ENCODE measurements at regions not wholly inside any gene's neighbourhood (a gene's known extent, or its start where the extent isn't known, plus 50 kb on each side); places are given as distances from the start of the nearest gene placed in this dataset.
"Not testable (repeated sequence)": the region's sequence is repeated elsewhere in the genome, so short reads cannot be mapped to it uniquely, and the experiment has no call there.

GRCh38 chr7:131727189-131727588, 170.8 kb upstream of the PODXL start:
- DNase-seq (ENCODE audit: low read depth in 2 of 2) = no peak

DNA sequence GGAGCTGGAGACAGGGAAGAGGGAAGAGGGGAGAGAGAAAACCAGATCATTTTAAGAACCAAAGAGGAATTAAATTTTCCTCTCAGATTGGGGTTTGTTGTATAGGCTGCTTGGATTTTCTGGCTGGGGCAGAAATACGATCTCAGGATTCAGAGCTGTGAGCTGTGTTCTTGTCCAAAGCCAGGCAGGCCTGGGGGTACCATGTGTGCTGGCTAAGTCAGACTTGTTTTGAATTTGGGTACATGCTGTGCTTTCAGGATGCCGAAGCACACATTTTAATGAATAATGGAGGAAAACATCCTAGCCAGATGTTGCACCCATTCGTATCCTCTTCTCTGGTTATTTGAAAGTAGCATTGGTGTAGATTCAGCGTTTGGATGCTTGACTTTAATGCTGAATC, 170.3 kb upstream of the PODXL start:
- no peak for DNase-seq (ENCODE audit: low read depth in 2 of 2)

DNA sequence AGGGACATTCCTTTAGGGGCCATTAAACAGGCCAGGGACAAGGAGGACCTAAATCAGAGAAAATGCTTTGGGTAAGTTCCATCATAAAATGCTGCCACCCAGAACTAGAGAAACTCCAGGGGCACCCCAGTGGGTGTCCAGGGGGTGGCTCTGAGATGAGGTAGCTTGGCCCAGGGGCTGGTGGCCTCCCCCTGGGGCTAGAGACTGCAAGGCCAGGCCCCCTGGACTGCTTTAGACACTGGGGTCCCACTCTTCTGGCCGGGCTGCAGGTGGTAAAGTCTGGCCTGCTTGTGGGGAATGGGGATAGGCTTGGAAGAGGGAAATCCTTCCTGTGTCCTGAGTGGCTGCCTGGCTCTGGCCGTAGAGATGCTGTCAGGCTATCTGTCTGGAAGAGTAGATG, 169.6 kb upstream of the PODXL start:
- DNase-seq (ENCODE audit: low read depth in 2 of 2) = no peak

GRCh38 chr7:131724776-131725345, 168.4 kb upstream of the PODXL start:
- no peak for DNase-seq (ENCODE audit: low read depth in 2 of 2)

GRCh38 chr7:131723926-131724325, 167.5 kb upstream of the PODXL start:
- DNase-seq (ENCODE audit: low read depth in 2 of 2) = no peak

DNA sequence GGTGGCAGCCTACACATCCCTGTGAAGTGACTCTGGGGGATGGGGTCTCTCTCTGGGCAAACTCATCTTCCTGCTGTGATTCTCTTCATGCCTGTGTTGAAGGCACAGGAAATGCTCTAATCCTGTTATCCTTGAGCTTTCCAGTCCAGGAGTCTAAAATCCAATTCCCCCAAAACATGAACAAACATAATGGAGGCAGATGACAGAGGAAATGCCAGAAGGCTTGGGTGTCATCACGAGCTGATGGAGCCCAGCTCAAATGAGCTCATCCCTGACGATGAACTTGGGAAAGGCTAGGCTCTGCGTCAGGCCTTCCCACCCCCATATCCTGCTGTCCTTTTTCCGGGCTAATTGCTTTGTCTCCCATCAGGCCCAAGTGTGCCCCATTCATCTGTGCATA, 165.9 kb upstream of the PODXL start:
- DNase-seq (ENCODE audit: low read depth in 2 of 2) = no peak

DNA sequence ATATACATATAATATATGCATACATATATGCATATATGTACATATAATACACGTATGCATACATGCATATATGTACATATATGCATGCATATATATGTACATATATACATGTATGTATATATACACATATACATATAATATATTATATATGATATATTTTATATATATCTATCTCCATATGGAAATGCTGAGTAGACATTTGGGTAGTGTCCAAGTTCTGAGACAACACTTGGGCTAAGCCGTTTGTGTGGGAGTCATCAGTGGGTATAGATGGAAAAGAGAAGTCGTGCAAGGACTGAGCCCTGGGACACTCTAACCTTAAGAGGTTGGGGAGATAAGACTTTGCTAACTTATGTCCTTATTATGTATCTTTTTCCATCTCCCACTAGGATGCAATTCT, 165.2 kb upstream of the PODXL start:
- DNase-seq (ENCODE audit: low read depth in 2 of 2) = no peak

DNA sequence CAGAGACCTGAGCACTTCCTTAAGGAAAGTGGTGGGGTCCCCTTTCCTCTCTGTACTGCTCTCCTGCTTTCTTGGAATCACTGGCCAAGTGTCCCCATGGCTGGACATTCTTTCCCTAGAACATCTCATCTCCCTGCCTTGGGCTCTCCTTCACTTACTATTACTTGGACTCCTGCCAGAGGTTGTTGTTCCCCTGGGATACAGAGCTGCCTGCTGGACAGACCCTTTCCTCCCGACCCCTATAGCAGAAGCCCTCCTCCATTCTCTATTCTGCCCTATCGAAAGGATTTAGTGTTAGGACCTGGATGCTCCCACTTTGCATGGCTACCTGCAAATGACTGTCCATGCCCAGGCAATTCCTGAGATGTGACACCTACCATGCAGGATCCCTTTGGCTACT, 164.3 kb upstream of the PODXL start:
- DNase-seq (ENCODE audit: low read depth in 2 of 2) = no peak

- DNase-seq (ENCODE audit: low read depth in 2 of 2) = no peak
Observed at GRCh38 chr7:131717181-131717580, 160.8 kb upstream of the PODXL start.

DNA sequence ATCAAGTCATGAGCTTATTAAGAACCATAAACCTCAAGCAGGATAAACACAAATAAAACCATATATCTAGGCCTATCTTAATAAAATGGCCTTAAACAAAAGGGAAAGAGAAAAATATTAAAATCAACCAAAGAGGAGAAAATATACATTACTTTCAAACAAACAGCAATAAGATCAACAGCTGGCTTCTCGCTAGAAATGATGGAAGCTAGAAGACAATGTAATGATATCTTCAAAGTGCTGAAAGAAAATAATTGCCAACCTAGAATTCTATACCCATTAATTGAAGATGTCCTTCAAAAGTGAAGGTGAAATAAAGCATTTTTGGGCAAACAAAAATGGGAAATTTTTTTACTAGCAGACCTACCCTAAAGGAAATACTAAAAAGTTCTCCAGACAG, 142.9 kb upstream of the PODXL start:
- no peak for DNase-seq (ENCODE audit: low read depth in 2 of 2)

- no peak for DNase-seq (ENCODE audit: low read depth in 2 of 2)
Observed at GRCh38 chr7:131692131-131692960, 135.9 kb upstream of the PODXL start.

GRCh38 chr7:131691454-131692130, 135.2 kb upstream of the PODXL start:
- DNase-seq (ENCODE audit: low read depth in 2 of 2) = no peak

DNA sequence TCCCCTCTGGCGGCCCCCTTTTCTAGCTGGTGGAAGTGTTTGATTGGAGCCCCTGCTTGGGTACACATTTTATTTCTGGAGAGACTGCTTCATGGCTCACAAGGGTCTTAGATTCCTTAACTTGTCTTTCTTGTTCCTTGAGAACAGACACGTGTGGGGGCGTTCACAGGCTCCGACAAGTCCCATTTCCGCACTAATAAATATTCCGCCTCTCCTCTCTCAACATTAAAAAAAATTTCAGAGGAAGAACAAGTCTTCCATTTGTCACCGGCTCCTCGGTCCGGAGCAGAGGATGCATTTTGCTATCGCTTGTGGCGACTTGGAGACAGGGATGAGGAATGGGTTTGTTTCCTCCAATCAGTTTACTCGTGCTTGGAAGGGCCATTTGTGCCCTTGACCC, 134.0 kb upstream of the PODXL start:
- no peak for DNase-seq (ENCODE audit: low read depth in 2 of 2)

DNA sequence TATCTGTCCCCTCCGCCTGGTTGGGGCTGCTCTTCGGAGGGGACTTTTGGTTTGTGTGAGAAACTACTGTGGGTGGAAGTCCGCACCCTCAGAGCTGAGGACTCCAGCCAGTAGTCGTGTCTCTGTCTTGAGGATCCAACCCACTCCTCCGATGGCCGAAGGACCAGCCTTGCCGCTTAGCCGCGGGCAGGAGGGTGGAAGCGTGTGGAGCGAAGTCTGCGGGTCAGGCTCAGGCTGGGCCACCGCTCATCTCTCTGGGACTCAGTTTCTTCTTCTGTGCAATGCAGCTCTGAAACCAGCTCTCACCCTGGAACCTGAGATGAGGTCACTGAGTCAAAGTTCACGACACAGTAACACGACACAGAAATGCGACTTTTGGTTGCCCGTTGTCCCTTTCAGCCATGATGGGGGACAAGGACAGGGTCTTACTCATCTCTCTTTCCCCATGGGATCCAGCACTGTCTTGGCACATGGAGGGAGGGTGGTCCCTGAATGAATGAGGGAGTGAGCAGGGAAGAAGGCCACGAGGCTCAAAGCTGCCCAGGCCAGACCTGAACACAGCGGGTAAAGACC, 133.3 kb upstream of the PODXL start:
- DNase-seq (ENCODE audit: low read depth in 2 of 2) = no peak

DNA sequence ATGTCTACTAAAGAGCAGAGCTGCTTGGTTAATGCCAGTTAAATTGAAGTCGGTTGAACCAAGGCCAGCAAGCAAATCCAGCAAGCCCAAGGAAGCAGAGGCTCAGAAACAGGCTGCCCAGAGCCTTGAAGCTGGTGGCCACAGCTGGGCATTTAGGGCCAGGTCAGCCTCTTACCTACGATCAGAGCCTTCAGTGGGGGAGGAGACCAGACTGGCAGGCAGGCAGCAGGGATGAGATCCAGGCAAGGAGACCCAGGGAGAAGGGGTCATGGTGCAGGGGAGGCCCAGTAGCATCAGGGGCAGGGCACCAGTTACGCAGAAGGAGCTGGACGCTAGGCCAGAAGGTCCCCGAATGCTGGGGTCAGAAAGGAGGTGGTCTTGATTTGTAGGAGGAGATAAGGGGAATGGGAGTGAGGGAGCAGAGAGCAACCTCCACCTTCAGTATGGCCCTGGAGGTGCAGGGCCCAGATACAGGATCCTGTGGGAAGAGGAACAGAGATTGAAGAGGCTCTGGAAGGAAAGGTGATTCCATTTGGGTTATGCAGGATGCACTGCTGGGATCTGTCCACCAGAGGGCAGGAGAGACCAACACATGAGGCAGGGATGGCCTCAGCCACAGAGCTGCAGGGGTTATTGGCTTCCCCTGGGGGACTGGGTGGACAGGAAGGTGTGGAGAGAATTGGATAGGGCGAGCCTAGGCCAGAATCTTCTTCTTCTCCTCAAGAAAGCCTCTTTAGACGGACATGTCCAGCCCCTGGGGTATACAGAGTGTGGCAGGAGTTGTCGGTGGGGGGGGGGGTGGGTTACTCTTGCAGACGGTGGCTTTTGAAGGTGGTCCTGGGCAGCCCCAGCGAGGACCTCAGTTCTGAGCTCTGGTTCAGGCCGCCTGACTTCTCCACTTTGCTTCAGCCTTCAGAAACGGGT, 132.6 kb upstream of the PODXL start:
- peak; percentile 12 to 19 for DNase-seq (ENCODE audit: low read depth in 2 of 2)

DNA sequence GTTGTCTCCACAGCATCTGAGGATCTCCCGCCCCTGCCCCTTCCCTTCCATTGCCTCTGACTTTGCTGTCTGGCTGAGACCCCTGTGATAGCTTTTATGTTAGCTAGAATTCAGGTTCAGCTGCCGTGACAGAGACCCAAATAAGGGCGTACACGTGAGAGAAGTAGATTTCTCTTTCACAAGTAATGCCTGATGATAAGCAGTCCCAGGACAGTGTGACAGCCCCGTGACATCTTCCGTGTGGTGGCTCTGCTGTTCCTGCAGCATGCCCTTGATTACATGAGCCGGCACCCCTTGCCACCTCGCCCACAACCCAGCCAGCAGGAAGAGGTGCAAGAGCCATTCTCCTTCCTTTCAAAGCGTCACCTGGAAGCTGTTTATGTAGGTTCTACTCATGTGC, 130.9 kb upstream of the PODXL start:
- no peak for DNase-seq (ENCODE audit: low read depth in 2 of 2)

- no peak for DNase-seq (ENCODE audit: low read depth in 2 of 2)
Observed at GRCh38 chr7:131686833-131687232, 130.4 kb upstream of the PODXL start.

DNA sequence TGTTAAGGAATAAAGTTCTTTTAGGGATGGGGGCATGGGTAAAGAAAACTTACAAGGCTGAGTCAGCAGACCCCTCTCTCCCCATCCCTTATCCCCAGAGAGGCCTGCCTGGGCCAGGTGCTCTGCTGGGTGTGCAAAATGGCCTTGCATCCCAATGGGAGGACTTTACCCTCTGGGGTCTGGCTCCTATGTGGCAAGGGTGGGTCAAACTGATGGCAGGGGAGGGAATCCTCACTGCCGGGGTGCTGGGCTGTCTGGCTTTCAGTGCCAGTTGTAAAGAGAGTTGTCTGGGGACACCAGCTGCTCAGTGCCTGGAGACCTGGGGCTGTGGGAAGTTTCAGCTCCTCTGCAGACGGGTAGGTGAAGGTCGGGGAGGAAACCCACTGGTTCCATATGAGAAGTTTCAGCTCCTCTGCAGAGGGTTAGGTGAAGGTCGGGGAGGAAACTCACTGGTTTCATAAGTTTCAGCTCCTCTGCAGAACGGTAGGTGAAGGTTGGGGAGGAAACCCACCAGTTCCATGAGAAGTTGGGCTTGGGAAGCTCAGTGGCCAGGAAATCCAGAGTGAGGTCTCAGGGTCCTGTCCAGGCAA, 127.2 kb upstream of the PODXL start:
- no peak for DNase-seq (ENCODE audit: low read depth in 2 of 2)

- DNase-seq (ENCODE audit: low read depth in 2 of 2) = no peak
Observed at GRCh38 chr7:131681961-131682360, 125.5 kb upstream of the PODXL start.

DNA sequence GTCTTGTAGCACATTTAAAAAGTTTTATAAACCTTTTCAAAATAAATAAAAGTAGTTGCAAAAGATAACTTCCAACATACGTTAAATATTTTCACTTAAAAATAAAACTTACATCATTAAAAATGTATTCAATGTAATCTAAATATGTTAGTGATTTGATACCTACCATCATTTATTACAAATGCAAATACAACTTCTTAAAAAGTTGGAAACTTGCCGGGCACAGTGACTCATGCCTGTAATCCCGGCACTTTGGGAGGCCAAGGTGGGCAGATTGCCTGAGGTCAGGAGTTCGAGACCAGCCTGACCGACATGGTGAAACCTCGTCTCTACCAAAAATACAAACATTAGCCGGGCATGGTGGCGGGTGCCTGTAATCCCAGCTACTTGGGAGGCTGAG, 122.6 kb upstream of the PODXL start:
- not testable (repeated sequence) for DNase-seq (ENCODE audit: low read depth in 2 of 2)

- DNase-seq (ENCODE audit: low read depth in 2 of 2) = not testable (repeated sequence)
Observed at GRCh38 chr7:131676850-131677249, 120.4 kb upstream of the PODXL start.

Measured in stimulated activated CD8-positive, alpha-beta memory T cell treated with anti-CD3 and anti-CD28 coated beads, Interleukin-7, amount 100 ng/mL, for 1 hour (primary cell).